ENCODE measurements at regions not wholly inside any gene's neighbourhood (a gene's known extent, or its start where the extent isn't known, plus 50 kb on each side); places are given as distances from the start of the nearest gene placed in this dataset.
"Not testable (repeated sequence)": the region's sequence is repeated elsewhere in the genome, so short reads cannot be mapped to it uniquely, and the experiment has no call there.

DNA sequence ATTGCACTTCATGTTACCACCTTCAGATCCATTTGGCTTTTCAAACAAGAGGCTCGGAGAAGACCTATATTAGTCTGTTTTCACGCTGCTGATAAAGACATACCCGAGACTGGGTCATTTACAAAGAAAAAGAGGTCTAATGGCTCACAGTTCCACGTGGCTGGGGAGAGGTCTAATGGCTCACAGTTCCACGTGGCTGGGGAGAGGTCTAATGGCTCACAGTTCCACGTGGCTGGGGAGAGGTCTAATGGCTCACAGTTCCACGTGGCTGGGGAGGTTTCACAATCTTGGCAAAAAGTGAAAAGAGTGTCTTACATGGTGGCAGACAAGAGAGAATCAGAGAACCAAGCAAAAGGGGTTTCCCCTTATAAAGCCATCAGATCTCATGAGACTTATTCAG, 268.0 kb downstream of the C16orf95 start:
- TF ChIP-seq SUZ12 (IDR thresholded peaks at IDR 0.05; ENCODE audit: extremely low read depth, insufficient read depth, insufficient read length); YY1 (IDR thresholded peaks at IDR 0.05; ENCODE audit: insufficient read depth, insufficient read length); ZNF274 (IDR thresholded peaks at IDR 0.05; ENCODE audit: low read depth, low read length): not testable (repeated sequence)
